Kidney epithelial cell (primary cell): ENCODE measurements at regions not wholly inside any gene's neighbourhood (a gene's known extent, or its start where the extent isn't known, plus 50 kb on each side); places are given as distances from the start of the nearest gene placed in this dataset.

ENCODE experiments used
- DNase-seq: peaks from one replicate; pipeline ENCODE4 v3.0.0-alpha.2; 2010; ENCODE audit warnings: low read depth
- H3K27me3 ChIP-seq: 2 replicates; pipeline ENCODE4 v1.6.0; 2011; ENCODE audit warnings: low read length; ENCODE audit not compliant: control insufficient read depth, insufficient read depth
- H3K36me3 ChIP-seq: 2 replicates; pipeline ENCODE4 v1.5.1; 2011; ENCODE audit warnings: low read length; ENCODE audit not compliant: control insufficient read depth, insufficient read depth
- H3K4me3 ChIP-seq: 2 replicates; pipeline ENCODE4 v1.5.1; 2011; ENCODE audit warnings: low read depth, mild to moderate bottlenecking, control low read depth, low read length
- TF ChIP-seq, protein P1 (sequence below): IDR thresholded peaks from 2 replicates; pipeline ENCODE4 v1.5.1; 2011; ENCODE audit warnings: mild to moderate bottlenecking, moderate library complexity, low read length, control low read depth, inconsistent platforms; ENCODE audit not compliant: insufficient read depth, poor library complexity, severe bottlenecking

- Histone ChIP-seq H3K36me3 (no peaks in the 10 kb centered on the region), H3K4me3 (no peak overlapping the region), H3K27me3 (no peaks in the 10 kb centered on the region)
- DNase-seq, result no peak
- TF ChIP-seq, protein P1, sequence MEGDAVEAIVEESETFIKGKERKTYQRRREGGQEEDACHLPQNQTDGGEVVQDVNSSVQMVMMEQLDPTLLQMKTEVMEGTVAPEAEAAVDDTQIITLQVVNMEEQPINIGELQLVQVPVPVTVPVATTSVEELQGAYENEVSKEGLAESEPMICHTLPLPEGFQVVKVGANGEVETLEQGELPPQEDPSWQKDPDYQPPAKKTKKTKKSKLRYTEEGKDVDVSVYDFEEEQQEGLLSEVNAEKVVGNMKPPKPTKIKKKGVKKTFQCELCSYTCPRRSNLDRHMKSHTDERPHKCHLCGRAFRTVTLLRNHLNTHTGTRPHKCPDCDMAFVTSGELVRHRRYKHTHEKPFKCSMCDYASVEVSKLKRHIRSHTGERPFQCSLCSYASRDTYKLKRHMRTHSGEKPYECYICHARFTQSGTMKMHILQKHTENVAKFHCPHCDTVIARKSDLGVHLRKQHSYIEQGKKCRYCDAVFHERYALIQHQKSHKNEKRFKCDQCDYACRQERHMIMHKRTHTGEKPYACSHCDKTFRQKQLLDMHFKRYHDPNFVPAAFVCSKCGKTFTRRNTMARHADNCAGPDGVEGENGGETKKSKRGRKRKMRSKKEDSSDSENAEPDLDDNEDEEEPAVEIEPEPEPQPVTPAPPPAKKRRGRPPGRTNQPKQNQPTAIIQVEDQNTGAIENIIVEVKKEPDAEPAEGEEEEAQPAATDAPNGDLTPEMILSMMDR, result no peak
Measured at GRCh38 chr16:72394526-72394925, 222.6 kb upstream of the PMFBP1 start.

- DNase-seq, result no peak
- no peak overlapping the region for H3K4me3 ChIP-seq
- TF ChIP-seq, protein P1, result no peak
- H3K27me3 ChIP-seq, result no peaks in the 10 kb centered on the region
- no peaks in the 10 kb centered on the region for H3K36me3 ChIP-seq
Measured at GRCh38 chr16:72389791-72390190, 217.8 kb upstream of the PMFBP1 start.

- TF ChIP-seq, protein P1, result no peak
- H3K27me3 ChIP-seq, result no peaks in the 10 kb centered on the region
- no peak for DNase-seq
- H3K4me3 ChIP-seq, result no peak overlapping the region
- H3K36me3 ChIP-seq, result no peaks in the 10 kb centered on the region
Measured at GRCh38 chr16:72388007-72388406, 216.1 kb upstream of the PMFBP1 start.

GRCh38 chr16:72384651-72385050, 212.7 kb upstream of the PMFBP1 start:
- TF ChIP-seq, protein P1, result no peak
- H3K4me3 ChIP-seq, result no peak overlapping the region
- no peaks in the 10 kb centered on the region for H3K36me3 ChIP-seq
- no peak for DNase-seq
- H3K27me3 ChIP-seq, result no peaks in the 10 kb centered on the region

DNA sequence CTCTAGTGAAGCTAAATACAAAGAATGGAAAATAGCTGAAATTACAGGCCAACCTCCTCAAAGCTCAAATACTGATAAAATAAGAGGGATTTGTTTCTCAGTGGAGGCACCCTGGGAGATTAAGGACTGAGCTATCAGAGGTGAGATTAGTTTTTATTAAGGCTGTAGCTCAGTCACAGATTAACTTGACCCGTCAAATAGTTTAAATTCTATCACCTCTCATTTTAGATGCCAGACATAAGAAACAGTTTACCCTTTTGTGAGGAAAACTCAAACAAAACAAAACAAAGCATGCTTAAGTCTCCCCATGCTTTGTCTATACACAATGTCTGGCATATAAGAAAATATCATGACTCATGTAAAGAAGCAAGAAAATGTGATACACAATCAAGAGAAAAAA, 208.3 kb upstream of the PMFBP1 start:
- no peaks in the 10 kb centered on the region for H3K36me3 ChIP-seq
- no peak for DNase-seq
- no peak overlapping the region for H3K4me3 ChIP-seq
- H3K27me3 ChIP-seq, result no peaks in the 10 kb centered on the region
- TF ChIP-seq, protein P1, result no peak

GRCh38 chr16:72373201-72373600, 201.2 kb upstream of the PMFBP1 start:
- TF ChIP-seq, protein P1, result no peak
- Histone ChIP-seq H3K36me3 (no peaks in the 10 kb centered on the region), H3K27me3 (no peaks in the 10 kb centered on the region), H3K4me3 (no peak overlapping the region)
- no peak for DNase-seq
